Heart right ventricle (tissue), 16 donors: ENCODE measurements at regions not wholly inside any gene's neighbourhood (a gene's known extent, or its start where the extent isn't known, plus 50 kb on each side); places are given as distances from the start of the nearest gene placed in this dataset.
"Not testable (repeated sequence)": the region's sequence is repeated elsewhere in the genome, so short reads cannot be mapped to it uniquely, and the experiment has no call there.

Source experiments
- ATAC-seq, 8 donors: fragments of 200-7000 bp; cut with Tn5 transposase; one replicate each; pipeline ENCODE4 v1.9.1; 2020; ENCODE audit warnings: mild to moderate bottlenecking in 8 of 8, moderate library complexity in 8 of 8, moderate number of reproducible peaks in 1 of 8
- DNase-seq, 2 donors: peaks; one replicate each; pipeline ENCODE4 v3.0.0-alpha.2; 2020
- H3K27ac ChIP-seq, 10 donors: fragments of 200-600 bp; sonication (generic) in 2 of 10; one replicate each; pipeline versions ENCODE4 v1.5.0 to v1.8.0; 2020 to 2022; ENCODE audit warnings: mild to moderate bottlenecking in 3 of 10
- H3K27me3 ChIP-seq, 7 donors: fragments of 200-600 bp; one replicate each; pipeline ENCODE4 v1.8.0; 2021 to 2022; ENCODE audit warnings: mild to moderate bottlenecking in 2 of 7
- H3K36me3 ChIP-seq, 9 donors: fragments of 200-600 bp; sonication (generic) in 1 of 9; one replicate each; pipeline versions ENCODE4 v1.5.0 to v1.8.0; 2020 to 2022; ENCODE audit warnings: mild to moderate bottlenecking in 2 of 9
- H3K4me1 ChIP-seq, 9 donors: fragments of 200-600 bp; sonication (generic) in 1 of 9; one replicate each; pipeline versions ENCODE4 v1.5.0 to v1.8.0; 2020 to 2022; ENCODE audit warnings: mild to moderate bottlenecking in 4 of 9
- H3K4me3 ChIP-seq, 10 donors: fragments of 200-600 bp; sonication (generic) in 2 of 10; one replicate each; pipeline versions ENCODE4 v1.5.0 to v1.8.0; 2020 to 2022; ENCODE audit warnings: mild to moderate bottlenecking in 7 of 10, moderate library complexity in 2 of 10
- H3K9me3 ChIP-seq, 11 donors: fragments of 200-600 bp in 10 of 11; sonication (generic) in 2 of 11; one replicate each; pipeline versions ENCODE4 v1.5.0 to v1.8.0; 2013 to 2022; ENCODE audit warnings: mild to moderate bottlenecking in 2 of 11, control low read depth in 1 of 11, moderate library complexity in 1 of 11
- CTCF ChIP-seq, 9 donors: fragments of 200-600 bp; sonication (generic) in 2 of 9; IDR thresholded peaks; one replicate each; pipeline versions ENCODE4 v1.5.0 to v1.8.0; 2021 to 2022; ENCODE audit warnings: antibody characterized with exemption in 9 of 9, mild to moderate bottlenecking in 5 of 9, moderate library complexity in 1 of 9
- WGBS, 2 donors: extraction: QIAGEN DNeasy Blood & Tissue Kit; methylation state at CpG; one replicate each; pipeline ENCODE4 v1.1.7; 2013; ENCODE audit warnings: inconsistent platforms in 1 of 2; 5-methylcytosine and 5-hydroxymethylcytosine counted together
- intact Hi-C, 10 donors: fragments of 100-400 bp; cut with DNase I; formaldehyde crosslinking; loops; one replicate each; pipeline versions ENCODE4 v1.11.1 to v1.14.2; 2022
- donor health status: Arrhythmogenic right ventricular cardiomyopathy.
- donor health status: ischemic (EF 13 %, LVEDD 7.1; RV severe dilation, severe dysfunction).
- donor health status: healthy with polysubstance abuse.
- donor health status: DM: no; HTN: yes; CAD: no.
- donor health status: DM: no; HTN: no; CAD: no.
- donor health status: ischemic (EF 25% LVEDD 6.9; RV normal size, moderate dysfunction).
- donor health status: ischemic (EF 25% LVEDD 5.7; RV mildly dilated, moderate dysfunction).
- donor health status: healthy.
- donor health status: DM: yes; HTN: yes; CAD: no.
- donor health status: Ischemic cardiomyopathy.
- donor health status: ischemic (EF 35%, LVEDD 5.7; RV mildly dilated, moderate dysfunction).
- donor health status: nonischemic (EF 11% LVEDD 7.7; RV severe dilation, severe dysfunction).
- donor health status: DM: yes; HTN: yes; CAD: no.
- donor health status: PGD.
- donor health status: ischemic (EF 29% LVEDD 5.4; RV normal size, mild dysfunction).
- donor health status: nonischemic (EF 23%, LVEDD 6.1; RV moderate dilation, normal function).

- TF ChIP-seq CTCF (IDR thresholded peaks at IDR 0.05) = no peak
- DNase-seq (no peak), ATAC-seq (no peak)
- intact Hi-C loops = no loop called here
- 69 to 75% methylated on average over 10 of the region's 10 CpGs for WGBS, 2 donors
- H3K27me3 ChIP-seq = no peaks in the 10 kb centered on the region
- H3K4me1 ChIP-seq = no peaks in the 10 kb centered on the region
- no peak overlapping the region for H3K4me3 ChIP-seq
- H3K27ac ChIP-seq = no peak overlapping the region
- peaks cover 0 to 10% (median 0%) of the 10 kb centered on the region in 11 donors for H3K9me3 ChIP-seq
- no peaks in the 10 kb centered on the region for H3K36me3 ChIP-seq
These were observed 115.9 kb upstream of the PCDH20 start for GRCh38 chr13:61531383-61532065.

- intact Hi-C loops, H3K27ac ChIP-seq, H3K4me1 ChIP-seq, ATAC-seq, H3K4me3 ChIP-seq, DNase-seq, H3K36me3 ChIP-seq, H3K27me3 ChIP-seq: not testable (repeated sequence)
- peaks cover 0 to 17% (median 0%) of the 10 kb centered on the region in 11 donors for H3K9me3 ChIP-seq
- whole genome bisulfite sequencing, 2 donors = 77 to 83% methylated on average over 5 of the region's 5 CpGs
These were observed 103.6 kb upstream of the PCDH20 start for GRCh38 chr13:61519214-61519613.

GRCh38 chr13:61508936-61509335 is 93.3 kb upstream of the PCDH20 start:
- Histone ChIP-seq H3K9me3 (peaks cover 0 to 23% (median 4%) of the 10 kb centered on the region in 11 donors), H3K27ac (no peak overlapping the region), H3K36me3 (no peaks in the 10 kb centered on the region), H3K4me3 (no peak overlapping the region), H3K4me1 (no peaks in the 10 kb centered on the region), H3K27me3 (no peaks in the 10 kb centered on the region)
- intact Hi-C loops = no loop called here
- no peak for TF ChIP-seq CTCF (IDR thresholded peaks at IDR 0.05)
- WGBS, 2 donors = 74 to 75% methylated on average over 2 of the region's 2 CpGs
- no peak for DNase-seq
- ATAC-seq = no peak

- no peak for TF ChIP-seq CTCF (IDR thresholded peaks at IDR 0.05)
- H3K4me3 ChIP-seq = no peak overlapping the region
- no peak overlapping the region for H3K27ac ChIP-seq
- WGBS, 2 donors = 8 to 11% methylated on average over 1 of the region's 1 CpG
- H3K36me3 ChIP-seq = no peaks in the 10 kb centered on the region
- no peaks in the 10 kb centered on the region for H3K4me1 ChIP-seq
- intact Hi-C loops = no loop called here
- no peaks in the 10 kb centered on the region for H3K9me3 ChIP-seq
- DNase-seq (no peak), ATAC-seq (no peak)
- H3K27me3 ChIP-seq = no peaks in the 10 kb centered on the region
These were observed 84.5 kb upstream of the PCDH20 start for GRCh38 chr13:61500176-61500575.

GRCh38 chr13:61495648-61496047 is 80.0 kb upstream of the PCDH20 start:
- TF ChIP-seq CTCF (IDR thresholded peaks at IDR 0.05) = no peak
- ATAC-seq (no peak), DNase-seq (no peak)
- Histone ChIP-seq H3K4me3 (no peak overlapping the region), H3K4me1 (no peaks in the 10 kb centered on the region), H3K36me3 (no peaks in the 10 kb centered on the region), H3K27me3 (no peaks in the 10 kb centered on the region), H3K9me3 (peaks cover 0 to 9% (median 0%) of the 10 kb centered on the region in 11 donors), H3K27ac (no peak overlapping the region)
- intact Hi-C loops = no loop called here
- 79 to 84% methylated on average over 2 of the region's 2 CpGs for WGBS, 2 donors

- 96% methylated on average over 15 of the region's 15 CpGs for WGBS, 2 donors
These were observed 77.9 kb upstream of the PCDH20 start for GRCh38 chr13:61493556-61493955.

More at GRCh38 chr13:61493556-61493955, 77.9 kb upstream of the PCDH20 start:
- H3K4me3 ChIP-seq, H3K4me1 ChIP-seq, H3K36me3 ChIP-seq, ATAC-seq, H3K27ac ChIP-seq, H3K9me3 ChIP-seq, DNase-seq, H3K27me3 ChIP-seq, intact Hi-C loops: not testable (repeated sequence)
